ENCODE measurements at regions not wholly inside any gene's neighbourhood (a gene's known extent, or its start where the extent isn't known, plus 50 kb on each side); places are given as distances from the start of the nearest gene placed in this dataset.

GRCh38 chr6:100155141-100155540 is 161.1 kb upstream of the MCHR2 start:
- Histone ChIP-seq H3K4me2 (ENCODE audit: low read length, poor library complexity, severe bottlenecking) (no peak overlapping the region), H3K9me3 (ENCODE audit: control insufficient read depth, low read length) (no peaks in the 10 kb centered on the region), H4K91ac (ENCODE audit: low read length) (no peak overlapping the region), H2BK12ac (ENCODE audit: low read length in 2 of 2) (no peak overlapping the region), H2BK120ac (ENCODE audit: low read depth, low read length) (no peak overlapping the region), H3K27me3 (ENCODE audit: control insufficient read depth in 1 of 2, insufficient read depth in 1 of 2, low read length in 2 of 2) (no peaks in the 10 kb centered on the region), H2AFZ (ENCODE audit: low read depth, low read length) (no peak overlapping the region), H3K14ac (ENCODE audit: low read length in 2 of 2) (no peak overlapping the region), H3K27ac (ENCODE audit: low read length, poor library complexity, severe bottlenecking) (no peak overlapping the region), H3K36me3 (ENCODE audit: control insufficient read depth in 1 of 2, insufficient read depth in 2 of 2, low read depth in 1 of 2, low read length in 2 of 2) (no peaks in the 10 kb centered on the region), H4K8ac (ENCODE audit: low read length) (no peak overlapping the region), H3K9ac (ENCODE audit: low read length) (no peak overlapping the region), H2AK5ac (ENCODE audit: low read length, severe bottlenecking) (no peak overlapping the region), H2BK15ac (ENCODE audit: low read depth, poor library complexity, severe bottlenecking) (no peak overlapping the region), H3K79me1 (replicated peaks; ENCODE audit: low read length, poor library complexity, severe bottlenecking) (no peaks in the 10 kb centered on the region), H3K4me1 (ENCODE audit: control insufficient read depth, insufficient read depth, low read depth, low read length) (no peaks in the 10 kb centered on the region), H3K4ac (ENCODE audit: low read depth in 1 of 2, low read length in 2 of 2) (no peak overlapping the region), H2BK5ac (ENCODE audit: low read depth, low read length, poor library complexity, severe bottlenecking) (no peak overlapping the region), H3K4me3 (ENCODE audit: insufficient read depth in 1 of 2, low read depth in 1 of 2, low read length in 2 of 2) (no peak overlapping the region), H3K18ac (ENCODE audit: low read depth in 1 of 2, low read length in 2 of 2) (no peak overlapping the region), H3K23ac (ENCODE audit: low read length in 2 of 2) (no peak overlapping the region)
- no peak for DNase-seq
- 60% methylated on average over 1 of the region's 2 CpGs for WGBS

DNA sequence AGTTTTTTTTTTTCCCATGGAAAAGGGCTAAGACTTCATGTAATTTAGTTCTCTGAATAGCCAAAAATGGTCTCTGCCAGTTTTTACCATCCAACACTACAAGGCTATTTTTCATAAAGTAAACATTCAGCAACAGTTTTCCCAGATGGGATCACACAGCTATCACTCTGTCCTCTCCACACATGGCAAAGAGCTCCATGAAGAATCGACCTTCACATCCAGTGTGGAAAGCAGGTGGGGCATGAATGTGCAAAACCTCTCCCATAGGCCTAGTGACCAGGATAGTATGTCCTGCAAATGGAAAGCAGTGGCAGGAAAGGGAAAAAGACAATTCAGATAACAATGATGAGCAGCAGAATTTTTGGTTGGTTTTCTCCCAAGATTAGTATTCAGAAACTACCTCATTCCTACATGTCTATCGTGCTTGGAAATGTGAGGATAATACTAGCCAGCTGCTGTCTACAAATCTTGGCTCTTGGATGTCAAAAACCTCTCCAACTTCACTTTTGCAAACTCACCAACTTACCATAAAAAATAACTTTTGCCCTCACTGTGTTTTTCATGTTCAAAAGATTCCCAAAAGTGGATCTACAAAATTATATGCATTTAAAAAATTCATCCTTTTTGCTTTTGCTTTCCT is 159.7 kb upstream of the MCHR2 start:
- Histone ChIP-seq H3K27ac (ENCODE audit: low read length, poor library complexity, severe bottlenecking) (no peak overlapping the region), H2BK120ac (ENCODE audit: low read depth, low read length) (no peak overlapping the region), H3K4me1 (ENCODE audit: control insufficient read depth, insufficient read depth, low read depth, low read length) (no peaks in the 10 kb centered on the region), H3K36me3 (ENCODE audit: control insufficient read depth in 1 of 2, insufficient read depth in 2 of 2, low read depth in 1 of 2, low read length in 2 of 2) (no peaks in the 10 kb centered on the region), H3K9ac (ENCODE audit: low read length) (no peak overlapping the region), H4K8ac (ENCODE audit: low read length) (no peak overlapping the region), H3K18ac (ENCODE audit: low read depth in 1 of 2, low read length in 2 of 2) (no peak overlapping the region), H3K4me3 (ENCODE audit: insufficient read depth in 1 of 2, low read depth in 1 of 2, low read length in 2 of 2) (peak overlapping the region in 1 of 2 experiments; percentile 8), H3K4me2 (ENCODE audit: low read length, poor library complexity, severe bottlenecking) (no peak overlapping the region), H2BK5ac (ENCODE audit: low read depth, low read length, poor library complexity, severe bottlenecking) (no peak overlapping the region), H4K91ac (ENCODE audit: low read length) (no peak overlapping the region), H2BK12ac (ENCODE audit: low read length in 2 of 2) (no peak overlapping the region), H3K27me3 (ENCODE audit: control insufficient read depth in 1 of 2, insufficient read depth in 1 of 2, low read length in 2 of 2) (no peaks in the 10 kb centered on the region), H2AFZ (ENCODE audit: low read depth, low read length) (no peak overlapping the region), H3K23ac (ENCODE audit: low read length in 2 of 2) (no peak overlapping the region), H2AK5ac (ENCODE audit: low read length, severe bottlenecking) (no peak overlapping the region), H3K79me1 (replicated peaks; ENCODE audit: low read length, poor library complexity, severe bottlenecking) (no peaks in the 10 kb centered on the region), H3K4ac (ENCODE audit: low read depth in 1 of 2, low read length in 2 of 2) (no peak overlapping the region), H2BK15ac (ENCODE audit: low read depth, poor library complexity, severe bottlenecking) (no peak overlapping the region), H3K9me3 (ENCODE audit: control insufficient read depth, low read length) (no peaks in the 10 kb centered on the region), H3K14ac (ENCODE audit: low read length in 2 of 2) (no peak overlapping the region)
- WGBS, result 85% methylated on average over 2 of the region's 2 CpGs
- DNase-seq, result no peak

- Histone ChIP-seq H2BK12ac (ENCODE audit: low read length in 2 of 2) (no peak overlapping the region), H3K9ac (ENCODE audit: low read length) (no peak overlapping the region), H2AFZ (ENCODE audit: low read depth, low read length) (no peak overlapping the region), H3K4me1 (ENCODE audit: control insufficient read depth, insufficient read depth, low read depth, low read length) (no peaks in the 10 kb centered on the region), H3K27ac (ENCODE audit: low read length, poor library complexity, severe bottlenecking) (no peak overlapping the region), H3K4me3 (ENCODE audit: insufficient read depth in 1 of 2, low read depth in 1 of 2, low read length in 2 of 2) (peak overlapping the region in 1 of 2 experiments; percentile 34), H3K18ac (ENCODE audit: low read depth in 1 of 2, low read length in 2 of 2) (no peak overlapping the region), H3K36me3 (ENCODE audit: control insufficient read depth in 1 of 2, insufficient read depth in 2 of 2, low read depth in 1 of 2, low read length in 2 of 2) (no peaks in the 10 kb centered on the region), H2BK15ac (ENCODE audit: low read depth, poor library complexity, severe bottlenecking) (no peak overlapping the region), H3K27me3 (ENCODE audit: control insufficient read depth in 1 of 2, insufficient read depth in 1 of 2, low read length in 2 of 2) (no peaks in the 10 kb centered on the region), H3K79me1 (replicated peaks; ENCODE audit: low read length, poor library complexity, severe bottlenecking) (no peaks in the 10 kb centered on the region), H4K91ac (ENCODE audit: low read length) (no peak overlapping the region), H2BK120ac (ENCODE audit: low read depth, low read length) (no peak overlapping the region), H3K4me2 (ENCODE audit: low read length, poor library complexity, severe bottlenecking) (no peak overlapping the region), H3K23ac (ENCODE audit: low read length in 2 of 2) (no peak overlapping the region), H2AK5ac (ENCODE audit: low read length, severe bottlenecking) (no peak overlapping the region), H3K9me3 (ENCODE audit: control insufficient read depth, low read length) (no peaks in the 10 kb centered on the region), H2BK5ac (ENCODE audit: low read depth, low read length, poor library complexity, severe bottlenecking) (no peak overlapping the region), H3K4ac (ENCODE audit: low read depth in 1 of 2, low read length in 2 of 2) (no peak overlapping the region), H4K8ac (ENCODE audit: low read length) (no peak overlapping the region), H3K14ac (ENCODE audit: low read length in 2 of 2) (no peak overlapping the region)
- no peak for DNase-seq
- no CpG with 5 or more reads among the region's 1 CpG for WGBS
Measured at GRCh38 chr6:100152201-100152600, 158.2 kb upstream of the MCHR2 start.

DNA sequence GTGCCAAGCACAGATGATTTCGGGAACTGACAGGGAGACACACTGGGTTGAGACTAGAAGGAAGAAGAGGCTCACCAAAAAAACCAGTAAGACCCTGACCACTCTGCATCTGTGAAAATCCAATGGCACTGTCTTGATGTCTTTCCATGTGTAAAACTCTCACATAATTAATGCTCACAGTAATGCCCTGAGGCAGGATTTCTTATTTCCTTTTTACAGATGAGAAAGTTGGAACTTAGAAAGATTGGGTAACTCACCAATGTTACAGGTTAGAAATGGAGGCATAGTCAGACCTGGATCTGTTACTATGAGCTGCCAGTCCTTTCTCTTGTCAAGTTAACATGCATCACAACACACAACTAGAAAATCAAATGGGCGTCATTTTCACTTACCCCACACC is 151.0 kb upstream of the MCHR2 start:
- Histone ChIP-seq H3K9ac (ENCODE audit: low read length) (no peak overlapping the region), H3K9me3 (ENCODE audit: control insufficient read depth, low read length) (no peaks in the 10 kb centered on the region), H3K23ac (ENCODE audit: low read length in 2 of 2) (no peak overlapping the region), H3K14ac (ENCODE audit: low read length in 2 of 2) (no peak overlapping the region), H2BK15ac (ENCODE audit: low read depth, poor library complexity, severe bottlenecking) (no peak overlapping the region), H2AK5ac (ENCODE audit: low read length, severe bottlenecking) (no peak overlapping the region), H2BK5ac (ENCODE audit: low read depth, low read length, poor library complexity, severe bottlenecking) (no peak overlapping the region), H3K36me3 (ENCODE audit: control insufficient read depth in 1 of 2, insufficient read depth in 2 of 2, low read depth in 1 of 2, low read length in 2 of 2) (no peaks in the 10 kb centered on the region), H3K4me1 (ENCODE audit: control insufficient read depth, insufficient read depth, low read depth, low read length) (no peaks in the 10 kb centered on the region), H3K18ac (ENCODE audit: low read depth in 1 of 2, low read length in 2 of 2) (no peak overlapping the region), H2BK12ac (ENCODE audit: low read length in 2 of 2) (no peak overlapping the region), H2AFZ (ENCODE audit: low read depth, low read length) (no peak overlapping the region), H3K27me3 (ENCODE audit: control insufficient read depth in 1 of 2, insufficient read depth in 1 of 2, low read length in 2 of 2) (no peaks in the 10 kb centered on the region), H3K27ac (ENCODE audit: low read length, poor library complexity, severe bottlenecking) (no peak overlapping the region), H4K91ac (ENCODE audit: low read length) (no peak overlapping the region), H3K4me3 (ENCODE audit: insufficient read depth in 1 of 2, low read depth in 1 of 2, low read length in 2 of 2) (no peak overlapping the region), H3K4me2 (ENCODE audit: low read length, poor library complexity, severe bottlenecking) (no peak overlapping the region), H3K79me1 (replicated peaks; ENCODE audit: low read length, poor library complexity, severe bottlenecking) (no peaks in the 10 kb centered on the region), H3K4ac (ENCODE audit: low read depth in 1 of 2, low read length in 2 of 2) (no peak overlapping the region), H4K8ac (ENCODE audit: low read length) (no peak overlapping the region), H2BK120ac (ENCODE audit: low read depth, low read length) (no peak overlapping the region)
- no peak for DNase-seq
- 80% methylated on average over 2 of the region's 2 CpGs for WGBS
